GM19328 (cell line): ENCODE measurements at regions not wholly inside any gene's neighbourhood (a gene's known extent, or its start where the extent isn't known, plus 50 kb on each side); places are given as distances from the start of the nearest gene placed in this dataset.
A peak's percentile ranks its signal among the peaks of the same experiment; 100 is the strongest.

Source experiments
- ATAC-seq: cut with Tn5 transposase; IDR thresholded peaks from one replicate; pipeline ENCODE4 v1.9.1; 2021; ENCODE audit warnings: mild to moderate bottlenecking, moderate library complexity; ENCODE audit not compliant: unreplicated experiment

GRCh38 chr7:86949052-86949778, 110.2 kb downstream of the ELAPOR2 start:
- peak; percentile 93 for ATAC-seq

- no peak for ATAC-seq
Measured at GRCh38 chr7:86947929-86948328, 111.5 kb downstream of the ELAPOR2 start.

GRCh38 chr7:86943447-86943846, 116.0 kb downstream of the ELAPOR2 start:
- ATAC-seq: no peak

GRCh38 chr7:86942995-86943394, 116.5 kb downstream of the ELAPOR2 start:
- no peak for ATAC-seq

- ATAC-seq: no peak
Measured at GRCh38 chr7:86942081-86942480, 117.4 kb downstream of the ELAPOR2 start.

GRCh38 chr7:86939197-86939814, 120.1 kb downstream of the ELAPOR2 start:
- ATAC-seq: no peak

GRCh38 chr7:86937363-86937878, 122.0 kb downstream of the ELAPOR2 start:
- ATAC-seq: no peak

GRCh38 chr7:86933295-86933845, 126.1 kb downstream of the ELAPOR2 start:
- no peak for ATAC-seq

- no peak for ATAC-seq
Measured at GRCh38 chr7:86932038-86932512, 127.4 kb downstream of the ELAPOR2 start.

- no peak for ATAC-seq
Measured at GRCh38 chr7:86931439-86931838, 128.0 kb downstream of the ELAPOR2 start.

- no peak for ATAC-seq
Measured at GRCh38 chr7:86930554-86931307, 128.7 kb downstream of the ELAPOR2 start.

- no peak for ATAC-seq
Measured at GRCh38 chr7:86929293-86930109, 130.0 kb downstream of the ELAPOR2 start.

GRCh38 chr7:86928308-86928707, 131.1 kb downstream of the ELAPOR2 start:
- ATAC-seq: no peak

GRCh38 chr7:86926732-86927131, 132.7 kb downstream of the ELAPOR2 start:
- ATAC-seq: no peak

GRCh38 chr7:86925221-86925620, 134.2 kb downstream of the ELAPOR2 start:
- ATAC-seq: no peak

- ATAC-seq: no peak
Measured at GRCh38 chr7:86923527-86923926, 135.9 kb downstream of the ELAPOR2 start.

GRCh38 chr7:86920154-86920553, 139.3 kb downstream of the ELAPOR2 start:
- ATAC-seq: no peak

- no peak for ATAC-seq
Measured at GRCh38 chr7:86918245-86918644, 141.2 kb downstream of the ELAPOR2 start.

- no peak for ATAC-seq
Measured at GRCh38 chr7:86916277-86916825, 143.1 kb downstream of the ELAPOR2 start.

- ATAC-seq: no peak
Measured at GRCh38 chr7:86914551-86914950, 144.9 kb downstream of the ELAPOR2 start.
